WTC11 (cell line): ENCODE measurements at regions not wholly inside any gene's neighbourhood (a gene's known extent, or its start where the extent isn't known, plus 50 kb on each side); places are given as distances from the start of the nearest gene placed in this dataset.

ENCODE experiments used
- CREM ChIP-seq: sonication (generic); formaldehyde crosslinking; IDR thresholded peaks from 2 replicates; pipeline ENCODE4 v1.8.1; 2022; ENCODE audit warnings: mild to moderate bottlenecking, missing genetic modification reagents, moderate library complexity
- MLX ChIP-seq: sonication (generic); formaldehyde crosslinking; IDR thresholded peaks from 2 replicates; pipeline ENCODE4 v1.8.1; 2023; ENCODE audit warnings: mild to moderate bottlenecking, missing genetic modification reagents, moderate library complexity
- PRRX2 ChIP-seq: fragments of 250-450 bp; sonication (Bioruptor Pico); IDR thresholded peaks from 2 replicates; pipeline ENCODE4 v1.8.0; 2021; ENCODE audit warnings: mild to moderate bottlenecking
- TF ChIP-seq, protein P1 (sequence below): fragments of 200-600 bp; IDR thresholded peaks from 2 replicates; pipeline ENCODE4 v1.8.0; 2022; ENCODE audit warnings: antibody characterized with exemption
- TF ChIP-seq, protein P2 (sequence below): sonication (generic); formaldehyde crosslinking; IDR thresholded peaks from 2 replicates; pipeline ENCODE4 v1.8.0; 2022; ENCODE audit warnings: mild to moderate bottlenecking, missing genetic modification reagents
- TF ChIP-seq, protein P3 (sequence below): fragments of 250-450 bp; sonication (Bioruptor Pico); IDR thresholded peaks from 2 replicates; pipeline ENCODE4 v1.8.0; 2021; ENCODE audit warnings: mild to moderate bottlenecking

DNA sequence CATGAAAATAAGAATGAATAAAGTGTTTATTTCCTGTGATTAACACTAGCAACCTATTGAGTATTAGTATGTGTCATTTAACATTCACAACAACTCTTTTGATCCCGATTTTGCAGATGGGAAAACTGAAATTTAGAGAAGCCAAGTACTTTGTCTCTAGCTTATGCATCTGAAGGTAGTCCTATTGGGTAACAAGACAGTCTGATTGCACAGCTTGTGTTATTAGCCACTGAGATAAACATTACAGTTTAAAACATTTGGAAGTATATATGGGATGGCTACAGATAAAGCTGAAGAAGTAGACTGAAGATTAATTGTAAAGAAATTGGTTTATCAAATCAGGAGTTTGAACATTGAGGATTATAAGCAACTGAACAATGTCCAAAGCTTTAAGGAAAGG, 99.6 kb upstream of the PDE5A start:
- TF ChIP-seq, protein P1, sequence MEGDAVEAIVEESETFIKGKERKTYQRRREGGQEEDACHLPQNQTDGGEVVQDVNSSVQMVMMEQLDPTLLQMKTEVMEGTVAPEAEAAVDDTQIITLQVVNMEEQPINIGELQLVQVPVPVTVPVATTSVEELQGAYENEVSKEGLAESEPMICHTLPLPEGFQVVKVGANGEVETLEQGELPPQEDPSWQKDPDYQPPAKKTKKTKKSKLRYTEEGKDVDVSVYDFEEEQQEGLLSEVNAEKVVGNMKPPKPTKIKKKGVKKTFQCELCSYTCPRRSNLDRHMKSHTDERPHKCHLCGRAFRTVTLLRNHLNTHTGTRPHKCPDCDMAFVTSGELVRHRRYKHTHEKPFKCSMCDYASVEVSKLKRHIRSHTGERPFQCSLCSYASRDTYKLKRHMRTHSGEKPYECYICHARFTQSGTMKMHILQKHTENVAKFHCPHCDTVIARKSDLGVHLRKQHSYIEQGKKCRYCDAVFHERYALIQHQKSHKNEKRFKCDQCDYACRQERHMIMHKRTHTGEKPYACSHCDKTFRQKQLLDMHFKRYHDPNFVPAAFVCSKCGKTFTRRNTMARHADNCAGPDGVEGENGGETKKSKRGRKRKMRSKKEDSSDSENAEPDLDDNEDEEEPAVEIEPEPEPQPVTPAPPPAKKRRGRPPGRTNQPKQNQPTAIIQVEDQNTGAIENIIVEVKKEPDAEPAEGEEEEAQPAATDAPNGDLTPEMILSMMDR = no peak
- no peak for TF ChIP-seq PRRX2 (CRISPR knock-in tag)
- TF ChIP-seq CREM = no peak
- TF ChIP-seq, protein P2, sequence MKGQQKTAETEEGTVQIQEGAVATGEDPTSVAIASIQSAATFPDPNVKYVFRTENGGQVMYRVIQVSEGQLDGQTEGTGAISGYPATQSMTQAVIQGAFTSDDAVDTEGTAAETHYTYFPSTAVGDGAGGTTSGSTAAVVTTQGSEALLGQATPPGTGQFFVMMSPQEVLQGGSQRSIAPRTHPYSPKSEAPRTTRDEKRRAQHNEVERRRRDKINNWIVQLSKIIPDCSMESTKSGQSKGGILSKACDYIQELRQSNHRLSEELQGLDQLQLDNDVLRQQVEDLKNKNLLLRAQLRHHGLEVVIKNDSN = no peak
- no peak for TF ChIP-seq MLX (CRISPR knock-in tag)
- TF ChIP-seq, protein P3, sequence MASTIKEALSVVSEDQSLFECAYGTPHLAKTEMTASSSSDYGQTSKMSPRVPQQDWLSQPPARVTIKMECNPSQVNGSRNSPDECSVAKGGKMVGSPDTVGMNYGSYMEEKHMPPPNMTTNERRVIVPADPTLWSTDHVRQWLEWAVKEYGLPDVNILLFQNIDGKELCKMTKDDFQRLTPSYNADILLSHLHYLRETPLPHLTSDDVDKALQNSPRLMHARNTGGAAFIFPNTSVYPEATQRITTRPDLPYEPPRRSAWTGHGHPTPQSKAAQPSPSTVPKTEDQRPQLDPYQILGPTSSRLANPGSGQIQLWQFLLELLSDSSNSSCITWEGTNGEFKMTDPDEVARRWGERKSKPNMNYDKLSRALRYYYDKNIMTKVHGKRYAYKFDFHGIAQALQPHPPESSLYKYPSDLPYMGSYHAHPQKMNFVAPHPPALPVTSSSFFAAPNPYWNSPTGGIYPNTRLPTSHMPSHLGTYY (CRISPR knock-in tag) = no peak
